ENCODE measurements at regions not wholly inside any gene's neighbourhood (a gene's known extent, or its start where the extent isn't known, plus 50 kb on each side); places are given as distances from the start of the nearest gene placed in this dataset.

DNA sequence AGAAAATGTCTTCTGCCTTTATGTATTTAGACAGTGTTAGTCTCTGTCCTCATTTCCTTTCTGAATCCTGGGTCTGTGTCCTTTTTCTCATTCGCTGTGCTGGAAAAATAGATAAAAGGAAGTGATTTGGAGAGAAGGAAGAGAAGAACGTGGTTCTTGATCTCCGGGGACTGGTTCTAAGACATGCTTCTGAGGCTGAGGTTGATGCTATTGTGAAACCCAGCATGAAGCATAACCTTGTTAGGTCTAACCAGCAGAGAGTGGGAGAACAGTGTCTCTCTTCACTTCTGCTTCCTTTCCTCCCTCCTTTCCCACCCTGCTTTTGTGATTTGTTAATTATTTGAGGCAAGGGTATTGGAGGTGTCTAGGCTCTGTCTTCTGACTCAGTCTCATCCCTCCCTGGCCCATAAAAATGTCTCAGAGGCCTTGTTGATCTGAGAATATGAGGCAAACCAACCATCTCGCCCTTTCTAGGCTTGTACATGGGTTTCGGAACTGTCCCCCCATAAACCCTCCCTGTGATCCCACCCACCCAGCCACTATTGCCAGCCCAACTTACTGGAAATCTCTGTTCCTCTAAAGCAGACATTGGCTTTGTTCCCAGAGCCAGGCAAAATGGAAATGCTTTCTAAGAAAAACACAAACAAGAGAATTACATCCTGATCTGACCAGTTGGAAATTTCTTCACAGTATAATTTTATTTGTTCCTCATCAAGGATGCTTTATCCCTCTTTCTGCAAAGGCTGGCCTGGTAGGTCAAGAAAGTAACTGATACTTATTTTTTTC lies 360.6 kb upstream of the TNP1 start:
- H3K9me3 ChIP-seq (ENCODE audit: severe bottlenecking): no peaks in the 10 kb centered on the region
- no peaks in the 10 kb centered on the region for H3K36me3 ChIP-seq
- TF ChIP-seq, protein P1, sequence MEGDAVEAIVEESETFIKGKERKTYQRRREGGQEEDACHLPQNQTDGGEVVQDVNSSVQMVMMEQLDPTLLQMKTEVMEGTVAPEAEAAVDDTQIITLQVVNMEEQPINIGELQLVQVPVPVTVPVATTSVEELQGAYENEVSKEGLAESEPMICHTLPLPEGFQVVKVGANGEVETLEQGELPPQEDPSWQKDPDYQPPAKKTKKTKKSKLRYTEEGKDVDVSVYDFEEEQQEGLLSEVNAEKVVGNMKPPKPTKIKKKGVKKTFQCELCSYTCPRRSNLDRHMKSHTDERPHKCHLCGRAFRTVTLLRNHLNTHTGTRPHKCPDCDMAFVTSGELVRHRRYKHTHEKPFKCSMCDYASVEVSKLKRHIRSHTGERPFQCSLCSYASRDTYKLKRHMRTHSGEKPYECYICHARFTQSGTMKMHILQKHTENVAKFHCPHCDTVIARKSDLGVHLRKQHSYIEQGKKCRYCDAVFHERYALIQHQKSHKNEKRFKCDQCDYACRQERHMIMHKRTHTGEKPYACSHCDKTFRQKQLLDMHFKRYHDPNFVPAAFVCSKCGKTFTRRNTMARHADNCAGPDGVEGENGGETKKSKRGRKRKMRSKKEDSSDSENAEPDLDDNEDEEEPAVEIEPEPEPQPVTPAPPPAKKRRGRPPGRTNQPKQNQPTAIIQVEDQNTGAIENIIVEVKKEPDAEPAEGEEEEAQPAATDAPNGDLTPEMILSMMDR (IDR thresholded peaks at IDR 0.05; ENCODE audit: low read depth, low read length): no peak
- H3K27me3 ChIP-seq (ENCODE audit: insufficient read depth, low read depth, severe bottlenecking): no peaks in the 10 kb centered on the region
- DNase-seq: no peak
- H3K4me3 ChIP-seq (ENCODE audit: low read depth, low read length): no peak overlapping the region
- H3K27ac ChIP-seq: no peak overlapping the region

- H3K27ac ChIP-seq: no peak overlapping the region
- TF ChIP-seq, protein P1 (IDR thresholded peaks at IDR 0.05; ENCODE audit: low read depth, low read length): no peak
These were observed 359.3 kb upstream of the TNP1 start for GRCh38 chr2:217219164-217219520.

DNA sequence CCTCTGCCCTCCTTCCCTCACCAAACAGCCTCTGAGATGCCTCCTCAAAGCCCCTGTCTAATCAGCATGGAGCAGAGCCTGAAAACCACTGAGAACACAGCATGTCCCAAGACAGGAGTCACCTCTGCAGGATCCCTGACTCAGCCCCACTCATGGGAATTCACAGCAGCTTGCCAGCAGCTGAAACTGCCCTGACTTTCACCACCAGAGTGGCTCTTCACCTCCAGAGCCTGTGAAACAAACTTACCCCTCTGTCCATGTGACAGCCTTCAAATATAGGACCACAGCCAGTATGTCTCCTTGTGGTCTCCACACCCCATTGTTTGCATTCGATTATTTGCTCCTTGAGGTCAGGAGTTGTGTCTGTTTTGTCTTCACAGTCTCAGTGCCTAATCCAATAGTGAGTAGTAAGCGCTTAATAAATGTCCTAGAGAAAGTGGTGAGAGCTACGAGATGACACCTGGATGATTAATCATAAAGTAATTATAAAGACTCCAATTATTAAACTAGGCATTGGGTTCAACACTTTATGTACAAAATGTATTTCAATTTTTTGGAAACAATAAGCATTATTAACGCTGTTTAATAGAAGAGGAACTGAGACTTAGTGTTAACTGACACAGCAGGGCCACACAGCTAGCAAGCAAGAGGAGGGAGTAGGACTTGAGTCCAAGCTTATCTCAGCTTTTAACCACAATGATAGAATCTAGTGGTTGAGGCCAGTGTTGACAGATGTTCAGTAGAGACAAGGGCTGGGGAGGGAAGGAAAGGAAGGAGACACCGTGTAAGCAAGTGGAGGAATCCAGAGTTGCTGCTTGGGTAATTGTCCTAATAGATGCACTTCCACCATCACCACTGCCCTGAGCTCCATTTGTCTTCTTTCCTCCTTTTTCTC lies 358.7 kb upstream of the TNP1 start:
- DNase-seq: no peak
- no peaks in the 10 kb centered on the region for H3K27me3 ChIP-seq (ENCODE audit: insufficient read depth, low read depth, severe bottlenecking)

More at GRCh38 chr2:217219164-217219520, 359.3 kb upstream of the TNP1 start:
- H3K36me3 ChIP-seq: no peaks in the 10 kb centered on the region
- H3K4me3 ChIP-seq (ENCODE audit: low read depth, low read length): no peak overlapping the region
- DNase-seq: no peak
- H3K9me3 ChIP-seq (ENCODE audit: severe bottlenecking): no peaks in the 10 kb centered on the region
- no peaks in the 10 kb centered on the region for H3K27me3 ChIP-seq (ENCODE audit: insufficient read depth, low read depth, severe bottlenecking)

DNA sequence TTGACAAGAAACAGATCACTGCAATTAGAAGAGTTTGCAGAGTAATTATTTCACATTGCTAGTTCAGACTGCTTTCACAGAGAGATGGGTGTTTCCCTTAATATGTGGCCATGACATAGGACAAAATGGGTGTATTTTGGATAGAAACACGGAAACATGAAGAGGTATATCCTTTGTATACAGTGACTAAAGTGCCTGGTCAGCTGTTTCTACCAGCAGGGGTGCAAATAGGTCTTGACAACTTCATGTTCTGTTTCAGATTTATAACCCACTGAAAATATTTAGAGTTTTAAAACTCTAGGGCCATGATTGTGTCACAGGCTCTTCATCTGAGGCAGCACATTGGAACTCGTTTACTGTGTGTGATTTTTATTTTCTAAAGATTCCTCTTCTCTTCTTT lies 357.1 kb upstream of the TNP1 start:
- H3K4me3 ChIP-seq (ENCODE audit: low read depth, low read length): no peak overlapping the region
- DNase-seq: no peak
- no peaks in the 10 kb centered on the region for H3K9me3 ChIP-seq (ENCODE audit: severe bottlenecking)
- TF ChIP-seq, protein P1 (IDR thresholded peaks at IDR 0.05; ENCODE audit: low read depth, low read length): no peak
- H3K27me3 ChIP-seq (ENCODE audit: insufficient read depth, low read depth, severe bottlenecking): no peaks in the 10 kb centered on the region
- H3K27ac ChIP-seq: no peak overlapping the region
- no peaks in the 10 kb centered on the region for H3K36me3 ChIP-seq

More for the DNA sequence above, 358.7 kb upstream of the TNP1 start:
- no peaks in the 10 kb centered on the region for H3K9me3 ChIP-seq (ENCODE audit: severe bottlenecking)
- no peak overlapping the region for H3K4me3 ChIP-seq (ENCODE audit: low read depth, low read length)
- H3K27ac ChIP-seq: no peak overlapping the region
- H3K36me3 ChIP-seq: no peaks in the 10 kb centered on the region
- TF ChIP-seq, protein P1 (IDR thresholded peaks at IDR 0.05; ENCODE audit: low read depth, low read length): no peak

GRCh38 chr2:217216316-217216715 lies 356.5 kb upstream of the TNP1 start:
- no peak overlapping the region for H3K4me3 ChIP-seq (ENCODE audit: low read depth, low read length)
- no peaks in the 10 kb centered on the region for H3K36me3 ChIP-seq
- H3K27ac ChIP-seq: no peak overlapping the region
- DNase-seq: no peak
- no peaks in the 10 kb centered on the region for H3K9me3 ChIP-seq (ENCODE audit: severe bottlenecking)
- TF ChIP-seq, protein P1 (IDR thresholded peaks at IDR 0.05; ENCODE audit: low read depth, low read length): no peak
- H3K27me3 ChIP-seq (ENCODE audit: insufficient read depth, low read depth, severe bottlenecking): no peaks in the 10 kb centered on the region

Measured in WERI-Rb-1 (cell line).